AG10803 (cell line): ENCODE measurements at regions not wholly inside any gene's neighbourhood (a gene's known extent, or its start where the extent isn't known, plus 50 kb on each side); places are given as distances from the start of the nearest gene placed in this dataset.
"Not testable (repeated sequence)": the region's sequence is repeated elsewhere in the genome, so short reads cannot be mapped to it uniquely, and the experiment has no call there.

Experiments used
- DNase-seq: peaks from one replicate; pipeline ENCODE4 v3.0.0; 2010; ENCODE audit warnings: low read depth
- H3K4me3 ChIP-seq: 2 replicates; pipeline ENCODE4 v1.5.1; 2011; ENCODE audit warnings: mild to moderate bottlenecking, low read length, control low read depth
- TF ChIP-seq, protein P1 (sequence below): conservative IDR thresholded peaks from 2 replicates; pipeline ENCODE4 v1.5.1; 2011; ENCODE audit warnings: mild to moderate bottlenecking, low read length, control low read depth, inconsistent platforms

DNA sequence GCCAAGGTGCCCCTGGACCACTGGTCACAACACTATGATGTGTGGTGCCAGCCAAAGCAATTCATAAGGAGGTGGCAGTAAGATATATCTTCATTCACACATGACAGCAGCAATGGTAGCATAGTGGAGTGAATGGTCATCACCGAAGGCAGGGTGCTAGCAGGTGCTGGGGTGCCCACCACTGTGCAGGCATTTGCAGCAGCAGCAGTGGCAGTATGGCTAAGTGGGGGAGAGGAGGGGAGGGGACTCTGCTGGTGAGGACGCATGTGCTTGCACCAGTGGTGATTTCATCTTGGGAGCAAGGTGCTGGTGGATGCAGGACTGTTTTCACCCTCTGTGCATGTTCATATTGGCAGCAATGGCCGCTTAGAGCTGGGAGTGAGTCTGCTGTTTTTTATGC, 419.1 kb upstream of the KLHL4 start:
- DNase-seq, result no peak
- no peak overlapping the region for H3K4me3 ChIP-seq
- TF ChIP-seq, protein P1, sequence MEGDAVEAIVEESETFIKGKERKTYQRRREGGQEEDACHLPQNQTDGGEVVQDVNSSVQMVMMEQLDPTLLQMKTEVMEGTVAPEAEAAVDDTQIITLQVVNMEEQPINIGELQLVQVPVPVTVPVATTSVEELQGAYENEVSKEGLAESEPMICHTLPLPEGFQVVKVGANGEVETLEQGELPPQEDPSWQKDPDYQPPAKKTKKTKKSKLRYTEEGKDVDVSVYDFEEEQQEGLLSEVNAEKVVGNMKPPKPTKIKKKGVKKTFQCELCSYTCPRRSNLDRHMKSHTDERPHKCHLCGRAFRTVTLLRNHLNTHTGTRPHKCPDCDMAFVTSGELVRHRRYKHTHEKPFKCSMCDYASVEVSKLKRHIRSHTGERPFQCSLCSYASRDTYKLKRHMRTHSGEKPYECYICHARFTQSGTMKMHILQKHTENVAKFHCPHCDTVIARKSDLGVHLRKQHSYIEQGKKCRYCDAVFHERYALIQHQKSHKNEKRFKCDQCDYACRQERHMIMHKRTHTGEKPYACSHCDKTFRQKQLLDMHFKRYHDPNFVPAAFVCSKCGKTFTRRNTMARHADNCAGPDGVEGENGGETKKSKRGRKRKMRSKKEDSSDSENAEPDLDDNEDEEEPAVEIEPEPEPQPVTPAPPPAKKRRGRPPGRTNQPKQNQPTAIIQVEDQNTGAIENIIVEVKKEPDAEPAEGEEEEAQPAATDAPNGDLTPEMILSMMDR, result no peak

DNA sequence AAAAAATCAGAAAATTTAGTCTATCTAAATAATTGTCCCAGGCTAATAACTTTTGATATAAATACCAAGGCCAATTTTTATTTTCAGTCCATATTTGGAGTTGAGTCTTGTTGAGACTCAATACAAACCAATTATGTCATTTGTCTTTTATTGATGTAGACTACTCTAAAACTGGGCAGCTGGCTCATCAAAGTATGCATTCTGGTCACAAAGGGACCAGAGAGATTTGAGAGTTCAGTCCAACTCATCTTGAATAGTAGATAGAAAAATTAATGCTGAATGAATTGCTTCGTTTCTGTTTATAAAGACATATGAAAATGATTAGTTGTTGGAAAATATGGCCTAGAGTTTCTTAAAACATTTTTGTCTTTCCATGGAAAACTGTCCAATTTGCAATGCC, 412.5 kb upstream of the KLHL4 start:
- TF ChIP-seq, protein P1, result no peak
- no peak overlapping the region for H3K4me3 ChIP-seq
- DNase-seq, result no peak

DNA sequence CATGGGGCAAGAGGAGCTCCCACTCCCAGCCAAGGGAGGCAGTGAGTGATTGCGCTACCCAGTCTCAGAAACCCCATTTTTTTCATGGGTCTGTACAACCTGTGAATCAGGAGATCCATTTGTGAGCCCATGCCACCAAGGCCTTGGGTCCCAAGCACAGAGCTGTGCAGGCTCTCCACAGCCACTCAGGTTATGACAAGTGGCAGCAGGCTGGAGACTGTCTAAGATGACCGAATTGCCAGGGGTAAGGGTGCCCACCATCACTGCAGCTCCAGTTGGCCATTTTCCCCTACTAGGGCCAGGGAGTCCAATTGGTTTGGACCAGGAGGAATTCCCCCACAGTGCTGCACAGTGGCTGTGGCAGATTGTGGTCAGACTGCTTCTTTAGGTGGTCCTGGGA, 407.5 kb upstream of the KLHL4 start:
- TF ChIP-seq, protein P1, result no peak

DNA sequence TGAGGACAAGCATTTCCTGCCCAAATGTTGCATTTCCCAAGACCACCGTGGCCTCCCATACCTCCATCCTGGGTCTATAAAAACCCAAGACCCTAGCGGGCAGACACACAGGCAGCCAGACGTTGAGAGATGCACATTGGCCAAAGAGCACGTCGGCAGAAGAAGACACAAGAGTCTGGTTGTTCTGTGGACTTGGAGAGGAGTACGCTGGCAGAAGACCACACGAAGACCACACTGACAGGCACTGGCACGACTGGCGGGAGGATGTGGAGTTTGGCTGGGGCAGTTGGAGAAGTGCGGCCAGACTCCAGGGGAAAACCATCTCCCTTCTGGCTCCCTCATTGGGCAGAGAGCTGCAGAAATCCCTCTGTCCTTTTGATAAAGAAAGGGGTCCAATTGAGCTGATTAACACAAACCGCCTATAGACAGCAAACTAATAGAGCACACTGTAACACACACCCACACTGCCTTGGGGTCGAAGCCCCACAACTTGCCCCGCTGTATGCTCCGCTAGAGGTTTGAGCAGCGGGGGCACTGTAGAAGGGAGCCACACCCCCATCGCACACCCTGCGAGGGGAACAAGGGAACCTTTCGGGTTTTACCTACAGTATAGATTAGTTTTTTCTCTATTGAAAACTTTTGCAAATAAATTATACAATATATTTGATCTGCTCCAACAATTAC, 376.7 kb upstream of the KLHL4 start:
- TF ChIP-seq, protein P1, result no peak
- H3K4me3 ChIP-seq, result no peak overlapping the region
- DNase-seq, result no peak

More for the DNA sequence above, 407.5 kb upstream of the KLHL4 start:
- DNase-seq, result no peak
- H3K4me3 ChIP-seq, result no peak overlapping the region

DNA sequence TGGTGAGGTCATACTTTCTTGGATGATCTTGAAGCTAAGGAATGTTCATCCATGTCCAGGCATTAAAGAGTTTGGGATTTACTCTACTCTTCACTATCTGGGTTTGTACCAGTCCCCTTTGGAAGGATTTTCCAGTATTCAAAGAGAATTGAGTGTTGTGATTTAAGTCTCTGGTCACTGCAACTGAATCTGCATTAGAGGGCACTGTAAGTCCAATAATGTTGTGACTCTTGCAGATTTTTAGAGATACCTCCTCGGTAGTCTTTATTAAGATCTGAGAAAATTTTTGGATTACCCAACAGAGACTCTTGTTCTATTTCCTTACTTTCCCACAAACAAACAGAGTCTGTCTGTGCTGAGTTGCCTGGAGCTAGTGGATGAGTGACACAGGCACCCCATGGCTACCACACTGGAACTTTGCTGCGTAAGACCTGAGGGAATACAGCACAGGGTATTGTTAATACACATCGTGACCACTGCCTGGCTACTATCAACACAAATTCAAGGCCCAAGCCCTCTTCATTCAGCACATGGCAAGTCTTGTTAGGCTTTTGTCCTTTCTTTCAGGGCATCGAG, 357.1 kb upstream of the KLHL4 start:
- DNase-seq, result no peak
- H3K4me3 ChIP-seq, result no peak overlapping the region
- TF ChIP-seq, protein P1, result no peak

GRCh38 chrX:87167841-87168240, 349.8 kb upstream of the KLHL4 start:
- no peak overlapping the region for H3K4me3 ChIP-seq
- TF ChIP-seq, protein P1, result no peak
- no peak for DNase-seq

- not testable (repeated sequence) for H3K4me3 ChIP-seq, DNase-seq
These were observed 339.6 kb upstream of the KLHL4 start for GRCh38 chrX:87178009-87178408.
